HCEC 1CT (cell line): ENCODE measurements at regions not wholly inside any gene's neighbourhood (a gene's known extent, or its start where the extent isn't known, plus 50 kb on each side); places are given as distances from the start of the nearest gene placed in this dataset.
"Not testable (repeated sequence)": the region's sequence is repeated elsewhere in the genome, so short reads cannot be mapped to it uniquely, and the experiment has no call there.

Experiments
- DNase-seq: peaks from one replicate; pipeline ENCODE4 v3.0.0-alpha.2; 2017

DNA sequence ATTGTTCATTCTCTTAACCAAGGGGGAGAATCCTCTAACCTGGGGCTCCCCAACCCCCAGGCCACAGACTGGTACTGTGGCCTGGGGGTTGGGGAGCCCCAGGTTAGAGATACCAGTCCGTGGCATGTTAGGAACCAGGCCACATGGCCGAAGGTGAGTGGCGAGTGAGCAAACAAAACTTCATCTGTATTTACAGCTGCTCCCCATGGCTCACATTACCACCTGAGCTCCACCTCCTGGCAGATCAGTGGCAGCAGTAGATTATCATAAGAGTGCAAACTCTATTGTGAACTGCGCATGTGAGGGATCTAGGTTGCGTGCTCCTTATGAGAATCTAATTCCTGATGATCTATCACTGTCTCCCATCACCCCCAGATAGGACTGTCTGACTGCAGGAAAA lies 957.2 kb upstream of the PRKX start:
- no peak for DNase-seq

DNA sequence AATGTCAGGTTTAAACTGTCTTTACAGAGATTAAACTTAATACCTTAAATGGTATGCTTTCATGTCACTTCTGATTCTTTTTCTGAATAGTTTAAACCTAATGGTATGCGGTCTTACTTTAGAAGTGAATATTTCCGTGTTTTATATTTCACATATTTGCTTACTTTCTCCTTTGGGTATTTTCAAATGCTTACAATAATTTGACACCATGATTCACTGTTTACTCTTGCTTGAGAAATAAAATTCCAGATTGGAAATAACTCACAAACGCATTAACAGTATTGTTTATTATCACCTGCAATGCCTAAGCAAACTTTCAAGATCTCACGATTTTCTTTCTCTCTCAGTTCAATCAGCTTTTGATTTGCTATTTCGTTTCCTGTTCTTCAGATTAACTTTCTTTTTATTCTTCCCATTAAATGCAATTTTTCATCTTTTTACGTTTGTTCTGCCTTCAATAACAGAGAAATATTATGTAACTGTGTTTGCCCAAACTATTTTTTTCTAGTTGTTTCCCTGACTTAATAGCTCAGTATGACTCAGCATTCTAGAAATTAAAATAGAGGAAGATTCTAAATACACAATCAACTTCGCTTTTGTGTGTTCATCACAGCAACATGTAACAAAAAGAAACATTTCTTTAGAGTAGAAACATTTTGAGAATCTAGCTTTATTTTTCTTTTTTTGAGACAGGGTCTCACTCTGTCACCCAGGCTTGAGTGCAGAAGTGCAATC lies 955.5 kb upstream of the PRKX start:
- DNase-seq: no peak

DNA sequence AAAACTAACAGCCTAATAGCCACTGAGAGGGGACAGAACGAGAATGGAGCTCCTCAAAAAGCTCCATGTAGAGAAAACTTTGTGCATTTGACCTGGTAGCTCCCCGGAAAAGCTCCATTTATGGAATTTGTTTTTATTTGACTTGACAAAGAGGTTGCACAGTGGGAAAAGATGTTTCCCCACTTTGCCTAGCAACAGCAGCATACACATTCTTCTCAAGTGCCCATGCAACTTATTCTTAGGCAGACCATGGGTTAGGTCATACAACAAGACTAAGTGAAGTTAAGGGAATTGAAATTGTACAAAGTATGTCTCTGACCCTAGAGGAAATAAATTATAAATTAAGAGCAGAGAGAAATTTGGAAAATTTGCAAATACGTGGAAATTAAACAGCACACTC lies 949.6 kb upstream of the PRKX start:
- no peak for DNase-seq

DNA sequence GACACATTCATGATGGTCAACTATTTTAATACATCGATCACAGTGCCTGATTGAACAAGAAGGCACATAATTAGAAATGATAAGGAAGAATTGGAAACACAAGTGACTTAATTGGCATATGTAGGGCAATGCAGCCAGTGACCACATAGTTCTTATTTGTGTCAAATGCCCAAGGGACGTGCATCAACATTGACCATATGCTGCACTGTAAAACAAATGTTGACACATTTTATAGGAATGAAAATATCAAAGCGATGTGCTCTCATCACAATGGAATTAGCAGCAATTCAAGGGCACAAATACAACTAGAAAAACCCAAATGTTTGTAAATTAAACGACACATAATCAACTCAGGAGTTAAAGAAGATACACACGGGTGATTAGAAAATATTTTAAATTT lies 948.3 kb upstream of the PRKX start:
- no peak for DNase-seq

DNA sequence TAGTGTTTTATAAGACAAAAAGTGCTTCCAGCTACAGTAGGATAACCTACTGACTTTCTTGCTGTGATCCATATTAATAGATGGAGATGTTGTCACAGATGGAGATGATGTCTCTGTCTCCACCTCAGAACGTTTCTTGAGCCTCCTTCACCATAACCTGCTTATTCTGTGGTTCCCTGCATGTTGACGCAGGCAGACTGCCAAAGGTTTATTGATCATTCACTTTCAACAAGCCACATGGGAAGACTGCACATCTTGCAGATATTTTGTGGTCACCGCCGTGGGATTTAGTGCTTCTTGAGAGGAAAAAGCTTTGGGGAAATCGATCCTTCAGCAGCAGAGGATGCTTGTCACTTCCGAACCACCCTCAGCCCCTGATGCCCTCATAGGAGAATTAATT lies 943.0 kb upstream of the PRKX start:
- DNase-seq: no peak

DNA sequence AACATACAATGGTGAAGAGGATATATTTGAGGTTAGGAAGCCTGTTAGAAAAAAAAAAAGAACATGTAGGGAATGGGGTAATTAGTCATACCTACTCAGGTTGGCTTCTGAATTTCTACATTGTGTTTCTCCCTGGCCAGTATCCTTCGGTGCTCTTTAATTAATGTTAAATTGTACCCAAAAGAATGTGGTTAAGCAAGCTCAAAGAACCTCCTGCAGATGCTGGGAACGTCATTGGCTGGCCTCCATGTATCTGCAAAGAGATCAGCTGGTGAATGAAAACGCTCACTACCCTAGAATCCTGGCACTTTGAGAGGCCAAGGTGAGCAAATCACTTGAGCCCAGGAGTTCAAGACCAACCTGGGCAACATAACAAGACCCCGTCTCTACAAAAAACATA lies 942.3 kb upstream of the PRKX start:
- no peak for DNase-seq

DNA sequence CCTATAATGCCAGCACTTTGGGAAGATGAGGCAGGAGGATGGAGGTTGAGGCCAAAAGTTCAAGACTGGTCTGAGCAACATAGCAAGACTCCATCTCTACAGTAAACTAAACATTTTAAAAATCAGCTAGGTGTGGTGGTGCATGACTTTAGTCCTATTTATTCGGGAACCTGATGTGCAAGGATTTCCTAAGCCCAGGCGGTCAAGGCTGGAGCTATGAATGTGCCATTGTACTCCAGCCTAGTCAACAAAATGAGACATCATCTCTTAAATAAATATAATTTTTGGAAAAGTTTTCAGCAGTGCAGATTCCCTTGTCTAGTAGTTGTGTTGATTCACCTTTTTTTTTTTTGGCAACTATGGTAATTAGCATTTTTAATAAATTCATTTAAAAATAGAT lies 928.7 kb upstream of the PRKX start:
- no peak for DNase-seq

DNA sequence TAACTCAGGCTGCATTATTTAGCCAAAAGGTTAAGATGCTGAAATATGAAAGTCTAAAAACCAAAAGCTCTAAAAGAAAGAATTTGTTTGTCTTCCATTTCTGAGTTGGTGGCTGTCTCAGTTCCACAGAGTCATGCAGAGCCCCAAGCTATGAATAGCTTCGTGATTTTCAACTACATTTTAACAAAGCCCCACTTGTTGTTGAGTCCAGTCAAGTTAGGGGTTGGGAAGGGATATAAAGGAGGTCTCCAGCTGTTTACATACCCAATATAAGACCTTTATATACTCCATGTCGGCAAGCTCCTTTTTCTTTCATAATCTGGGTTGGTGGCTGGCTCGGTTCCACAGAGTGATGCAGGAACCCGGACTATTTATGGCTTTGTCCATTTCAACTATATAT lies 924.6 kb upstream of the PRKX start:
- no peak for DNase-seq

DNA sequence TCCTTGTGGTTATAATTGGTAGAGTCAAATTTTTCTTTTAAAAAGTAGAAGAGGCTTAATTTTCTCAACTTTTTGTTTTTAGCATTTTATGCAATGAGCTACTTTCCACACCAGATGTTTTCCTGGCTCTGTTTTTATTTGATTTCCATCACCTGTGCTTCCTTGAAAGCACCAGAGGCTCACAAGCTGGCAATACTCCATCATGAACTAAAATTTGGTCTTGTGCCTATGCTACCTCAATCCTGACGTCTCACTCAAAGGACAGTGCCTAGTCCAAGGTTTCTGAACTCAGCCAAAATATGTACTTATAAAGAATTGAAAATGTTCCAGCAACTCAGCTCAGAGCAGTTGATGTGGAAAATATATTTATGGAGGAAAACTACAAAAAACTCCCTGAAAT lies 914.0 kb upstream of the PRKX start:
- DNase-seq: no peak

DNA sequence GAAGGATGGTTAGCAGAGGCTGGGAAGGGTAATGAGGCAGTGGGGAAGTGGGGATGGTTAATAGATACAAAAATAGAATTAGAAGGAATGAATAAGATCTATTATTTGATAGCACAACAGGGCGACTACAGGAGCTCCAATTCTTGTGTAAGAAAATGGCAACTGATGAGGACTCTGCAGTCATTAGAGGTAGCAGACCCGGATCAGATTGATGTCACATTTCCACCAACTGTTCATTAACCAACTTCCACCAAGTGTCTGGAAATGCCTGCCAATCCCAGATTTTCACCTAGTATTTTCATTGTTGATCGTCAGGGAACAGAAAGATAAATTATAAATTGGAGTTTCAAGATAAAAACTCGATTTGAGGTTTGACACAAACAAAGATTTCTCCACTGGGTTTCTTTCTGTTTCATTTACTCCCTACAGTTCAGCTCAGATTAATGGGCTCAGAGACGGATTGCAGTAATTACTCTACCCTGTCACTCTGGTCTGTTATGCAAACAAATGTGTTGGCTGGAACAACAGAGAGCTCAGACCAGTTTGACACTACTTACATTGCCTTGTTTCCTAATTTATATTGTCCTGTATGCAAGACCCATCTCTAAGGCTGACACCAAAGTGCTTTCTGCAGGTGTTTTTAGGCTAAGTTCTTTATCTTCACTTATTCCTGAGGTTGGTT lies 909.2 kb upstream of the PRKX start:
- no peak for DNase-seq

DNA sequence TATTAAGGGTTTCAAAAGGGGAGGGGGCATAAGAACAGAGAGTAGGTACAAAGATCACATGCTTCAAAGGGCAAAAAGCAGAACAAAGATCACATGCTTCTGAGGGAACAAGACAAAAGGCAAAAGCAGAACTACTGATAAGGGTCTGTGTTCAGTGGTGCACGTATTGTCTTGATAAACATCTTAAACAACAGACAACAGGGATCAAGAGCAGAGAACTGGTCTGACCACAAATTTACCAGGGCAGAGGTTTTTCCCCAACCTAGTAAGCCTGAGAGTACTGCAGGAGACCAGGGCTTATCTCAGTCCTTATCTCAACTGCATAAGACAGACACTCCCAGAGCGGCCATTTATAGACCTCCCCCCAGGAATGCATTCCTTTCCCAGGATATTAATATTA lies 900.2 kb upstream of the PRKX start:
- DNase-seq: not testable (repeated sequence)

DNA sequence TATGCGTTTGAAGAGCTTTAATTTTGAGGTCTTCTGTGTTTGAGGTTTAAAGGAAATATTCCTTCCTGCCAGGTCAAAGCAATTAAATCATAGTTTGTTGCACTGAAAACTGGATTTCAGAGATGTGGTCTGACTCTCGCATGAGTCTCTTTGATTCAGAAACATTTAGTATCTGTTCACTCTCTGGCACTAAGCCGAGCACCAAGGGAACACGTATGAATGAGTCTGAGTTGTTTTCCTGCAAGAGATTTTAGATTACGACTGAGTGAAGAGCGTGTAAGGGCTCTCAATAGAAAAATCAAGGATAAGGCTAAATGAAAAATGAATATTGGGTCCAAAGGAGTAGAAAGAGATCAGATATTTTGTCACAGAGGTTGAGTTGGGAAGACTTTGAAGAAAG lies 875.4 kb upstream of the PRKX start:
- no peak for DNase-seq

DNA sequence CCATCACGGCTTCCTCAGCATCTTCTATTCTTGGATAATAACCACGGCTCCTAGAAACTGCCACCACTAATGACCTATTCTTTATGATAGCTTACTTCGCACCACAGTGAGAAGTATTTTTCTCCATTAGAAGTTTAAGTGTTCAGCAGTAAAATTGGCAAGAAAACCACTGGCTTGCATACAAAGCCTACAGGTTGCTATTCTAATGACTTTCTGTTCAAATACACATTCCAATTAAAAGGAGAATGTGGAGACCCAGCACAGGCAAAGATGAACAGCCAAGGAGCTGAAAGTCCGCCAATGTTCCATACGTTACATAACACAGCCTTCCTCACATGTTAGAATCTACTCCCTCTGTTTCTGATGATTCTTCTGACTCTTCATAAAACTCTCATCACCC lies 875.0 kb upstream of the PRKX start:
- DNase-seq: no peak

DNA sequence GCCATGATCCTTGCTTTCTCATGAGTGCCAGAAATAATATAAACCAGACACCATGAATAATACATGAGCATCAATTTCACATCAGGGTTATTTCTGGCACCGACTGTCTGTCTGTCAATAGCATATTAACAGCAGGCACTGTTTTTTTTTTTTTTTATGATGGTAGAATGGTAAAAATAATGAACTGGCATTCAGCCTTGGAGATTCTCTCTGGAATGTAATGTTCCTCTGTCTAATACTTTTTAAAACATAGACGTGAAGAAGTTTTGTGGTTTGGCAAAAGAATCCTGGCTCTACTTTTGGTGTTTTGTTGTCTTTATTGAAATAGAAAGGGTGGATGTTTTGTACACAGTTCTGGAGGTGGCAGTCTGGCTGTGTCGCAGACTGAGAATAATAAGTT lies 874.6 kb upstream of the PRKX start:
- DNase-seq: no peak

DNA sequence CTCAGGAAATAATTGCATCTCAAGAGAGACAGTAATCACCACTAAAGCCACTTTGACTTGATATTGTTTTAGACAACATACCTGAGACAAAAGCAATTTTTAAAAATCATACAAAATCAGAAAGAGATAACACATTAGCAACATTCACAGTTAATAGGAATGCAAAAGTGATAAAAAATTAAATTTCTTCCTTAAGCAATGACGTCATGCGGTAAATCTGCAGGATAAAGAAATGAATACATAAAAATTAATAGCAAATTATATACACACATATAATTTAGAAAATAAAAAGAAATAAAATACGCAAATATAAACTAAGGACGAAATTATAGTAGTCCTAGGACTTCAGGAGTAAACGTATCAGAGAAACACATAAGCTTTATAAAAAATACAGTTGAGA lies 866.5 kb upstream of the PRKX start:
- no peak for DNase-seq

DNA sequence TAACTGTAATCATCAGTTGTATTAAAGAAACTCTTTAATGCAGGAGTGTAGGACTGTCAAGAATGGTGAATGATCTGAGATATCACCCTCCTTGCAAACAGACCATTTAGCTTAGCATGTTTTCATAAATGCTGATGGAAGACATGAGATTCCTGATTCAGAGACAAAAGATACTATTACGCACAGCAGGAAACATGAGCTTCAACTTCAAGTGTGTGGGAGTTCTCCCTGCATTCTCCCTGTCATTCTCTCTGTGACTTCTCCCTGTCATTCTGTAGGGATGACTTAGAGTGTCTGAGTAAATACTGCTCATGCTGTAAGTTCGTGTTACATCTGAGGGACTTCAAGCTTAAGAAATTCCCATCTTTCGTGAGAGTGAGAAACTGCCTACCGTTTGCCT lies 866.0 kb upstream of the PRKX start:
- no peak for DNase-seq

DNA sequence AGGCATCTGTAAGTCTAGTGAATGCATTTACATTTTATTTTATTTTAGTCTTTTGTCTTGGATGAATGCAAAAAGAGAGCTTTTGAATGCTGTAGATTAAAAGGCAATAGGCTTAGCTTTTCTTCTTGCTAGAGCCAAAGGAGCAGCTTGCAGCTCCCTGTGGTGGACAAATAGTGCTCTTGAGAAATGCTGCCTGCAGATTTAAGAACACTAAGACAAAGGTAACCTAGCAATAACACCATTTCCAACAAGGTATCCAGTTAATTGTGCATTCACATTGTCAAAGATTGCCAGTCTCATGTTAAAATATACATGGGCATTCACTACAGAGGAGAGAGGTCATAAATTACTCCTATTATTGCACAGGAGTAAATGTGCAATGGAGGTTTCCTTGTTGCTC lies 859.2 kb upstream of the PRKX start:
- DNase-seq: no peak

DNA sequence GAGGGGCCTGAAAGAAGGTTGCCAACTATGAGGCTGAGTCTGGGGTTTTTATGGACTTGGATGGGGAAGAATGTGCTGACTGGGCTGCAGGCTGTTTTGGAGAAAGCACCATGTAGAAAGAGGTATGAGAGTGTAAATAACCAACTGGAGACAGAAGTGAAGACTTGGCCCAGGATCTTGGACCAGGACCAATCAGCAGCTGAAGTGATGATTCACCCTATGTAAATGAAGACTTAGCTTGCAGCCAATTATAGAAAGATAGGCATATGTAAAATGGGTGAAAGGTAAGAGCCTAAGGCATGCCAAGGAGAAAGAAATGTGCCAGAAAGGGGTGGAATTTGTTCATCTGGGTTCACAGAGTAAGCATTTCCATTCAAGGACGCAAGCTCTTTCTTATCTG lies 856.7 kb upstream of the PRKX start:
- DNase-seq: no peak

DNA sequence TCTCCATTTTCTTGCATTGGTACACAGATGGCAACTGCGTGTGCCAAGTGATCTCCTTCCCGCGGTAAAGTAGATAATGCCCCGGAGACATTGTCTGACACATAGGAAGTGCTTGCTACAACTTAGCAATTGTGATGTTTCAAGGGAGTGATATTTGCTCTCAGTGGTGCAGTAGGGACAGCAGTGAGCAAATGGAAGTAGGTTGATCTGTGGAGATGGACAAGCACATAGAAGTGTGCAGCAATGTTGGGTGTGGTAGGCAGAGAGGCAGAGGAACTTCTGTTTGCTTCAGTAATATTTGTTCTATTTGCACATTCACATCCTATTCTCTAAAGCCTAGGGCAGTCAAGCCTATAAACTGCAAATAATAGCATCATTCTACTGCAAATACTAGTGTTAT lies 846.7 kb upstream of the PRKX start:
- no peak for DNase-seq

DNA sequence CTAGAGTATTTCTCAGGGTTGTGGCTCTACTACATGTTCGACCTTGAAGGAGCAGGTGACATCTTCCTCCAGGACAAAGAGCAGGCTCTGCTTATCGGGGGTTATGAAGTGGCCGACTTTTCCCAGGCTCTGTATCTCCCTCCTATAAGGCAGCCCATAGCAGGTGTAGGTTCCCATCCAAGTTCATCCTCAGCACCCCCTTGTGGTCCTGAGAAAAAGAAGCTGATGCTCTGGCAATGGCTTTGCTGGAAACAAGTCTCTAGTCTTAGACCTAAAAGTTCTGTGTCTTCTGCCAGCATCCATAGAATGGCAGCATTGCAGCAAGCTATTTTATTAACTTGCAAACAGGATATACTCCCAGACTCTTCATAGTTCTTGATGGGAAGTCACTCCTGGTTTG lies 836.6 kb upstream of the PRKX start:
- no peak for DNase-seq

DNA sequence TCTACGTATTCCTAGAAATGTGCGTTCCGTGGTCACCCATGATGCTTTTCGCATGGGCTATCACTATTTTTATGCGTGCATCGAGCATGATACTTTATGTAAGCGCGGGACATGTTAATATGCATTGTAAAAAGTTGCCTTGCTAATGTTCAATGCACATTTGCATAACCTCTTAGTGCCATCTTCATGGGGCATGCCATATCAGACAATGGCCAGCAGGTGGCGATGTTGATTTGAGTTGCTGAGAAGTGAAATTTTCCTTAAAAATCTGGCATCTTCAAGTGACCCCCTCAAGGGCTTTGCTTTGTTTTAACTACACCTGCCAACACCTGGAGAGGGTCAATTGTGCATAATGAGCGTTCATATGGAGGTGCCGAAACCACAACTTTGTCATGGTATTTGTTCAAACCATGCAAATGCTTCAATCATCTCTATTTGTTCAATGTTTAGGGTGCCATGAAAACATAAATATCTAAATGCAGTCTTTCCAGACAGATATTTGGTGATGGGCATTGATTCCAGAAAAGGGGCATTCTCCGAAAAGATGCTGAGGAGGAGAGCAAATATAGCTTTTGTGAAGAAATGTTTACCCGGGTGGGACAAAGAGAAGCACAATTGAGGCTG lies 833.9 kb upstream of the PRKX start:
- peak; percentile 2 for DNase-seq

DNA sequence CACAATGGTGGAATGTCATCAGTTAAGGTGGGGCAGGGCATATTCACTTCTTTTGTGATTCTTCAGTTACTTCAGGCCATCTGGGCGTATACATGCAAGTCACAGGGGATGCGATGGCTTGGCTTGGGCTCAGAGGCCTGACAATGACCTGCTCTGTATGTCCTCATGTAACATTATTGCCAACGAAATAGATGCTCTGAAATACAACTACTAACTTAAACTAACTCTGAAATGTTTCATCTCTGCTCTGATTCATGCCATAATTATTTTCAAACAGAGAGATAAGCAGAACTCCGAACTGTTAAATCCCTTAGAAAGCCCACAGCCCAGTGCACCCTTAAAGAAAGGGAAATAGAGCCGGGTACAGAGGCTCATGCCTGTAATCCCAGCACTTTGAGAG lies 832.7 kb upstream of the PRKX start:
- DNase-seq: not testable (repeated sequence)

DNA sequence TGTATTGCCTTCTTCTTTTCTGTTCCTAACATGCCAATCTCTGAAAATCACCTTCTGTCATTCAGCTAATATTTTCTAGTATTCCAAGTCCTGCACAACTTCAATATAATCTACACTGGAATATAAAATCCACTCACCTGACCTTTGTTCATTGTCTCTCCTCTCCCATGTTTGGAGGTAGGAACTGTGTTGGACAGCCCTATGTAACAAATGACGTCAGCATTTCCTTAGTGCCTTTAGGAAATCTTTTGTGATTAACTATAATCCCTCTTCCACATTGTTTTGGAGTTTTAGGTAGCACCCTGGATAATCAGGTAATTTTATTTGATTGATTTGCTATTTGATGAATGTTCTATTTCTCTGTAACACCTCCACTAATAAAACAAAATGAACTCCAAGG lies 814.8 kb upstream of the PRKX start:
- no peak for DNase-seq

DNA sequence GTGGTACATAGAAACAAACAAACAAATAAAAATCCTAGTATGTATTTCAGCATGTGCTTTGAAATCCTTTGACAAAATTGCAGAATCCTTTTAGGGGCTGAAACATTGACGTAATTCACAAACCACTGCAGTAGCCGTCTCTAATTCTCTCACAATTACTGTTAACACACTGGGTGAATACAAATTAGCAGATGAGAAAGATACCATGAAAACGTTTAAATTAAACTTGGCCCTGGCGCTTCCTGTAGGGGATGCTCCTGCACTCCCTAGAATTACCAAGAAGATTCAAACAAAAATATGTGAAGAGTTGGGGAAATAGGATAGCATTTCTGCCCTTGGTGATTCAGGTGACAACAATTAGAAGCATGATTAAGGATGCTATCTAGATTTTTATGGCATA lies 772.5 kb upstream of the PRKX start:
- no peak for DNase-seq

DNA sequence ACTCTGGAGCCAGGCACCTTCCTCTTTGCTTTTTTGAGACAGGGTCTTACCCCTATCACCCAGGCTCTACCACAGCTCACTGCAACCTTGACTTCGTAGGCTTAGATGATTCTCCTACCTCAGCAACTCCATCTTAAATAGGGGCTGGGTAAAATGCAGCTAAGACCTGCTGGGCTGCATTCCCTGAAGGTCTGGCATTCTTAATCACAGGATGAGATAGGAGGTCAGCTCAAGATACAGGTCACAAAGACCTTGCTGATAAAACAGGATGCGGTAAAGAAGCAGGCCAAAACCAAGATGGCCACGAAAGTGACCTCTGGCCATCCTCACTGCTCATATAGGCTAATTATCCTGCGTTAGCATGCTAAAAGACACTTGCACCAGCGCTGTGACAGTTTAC lies 770.8 kb upstream of the PRKX start:
- no peak for DNase-seq
